ENCODE measurements at regions not wholly inside any gene's neighbourhood (a gene's known extent, or its start where the extent isn't known, plus 50 kb on each side); places are given as distances from the start of the nearest gene placed in this dataset.

DNA sequence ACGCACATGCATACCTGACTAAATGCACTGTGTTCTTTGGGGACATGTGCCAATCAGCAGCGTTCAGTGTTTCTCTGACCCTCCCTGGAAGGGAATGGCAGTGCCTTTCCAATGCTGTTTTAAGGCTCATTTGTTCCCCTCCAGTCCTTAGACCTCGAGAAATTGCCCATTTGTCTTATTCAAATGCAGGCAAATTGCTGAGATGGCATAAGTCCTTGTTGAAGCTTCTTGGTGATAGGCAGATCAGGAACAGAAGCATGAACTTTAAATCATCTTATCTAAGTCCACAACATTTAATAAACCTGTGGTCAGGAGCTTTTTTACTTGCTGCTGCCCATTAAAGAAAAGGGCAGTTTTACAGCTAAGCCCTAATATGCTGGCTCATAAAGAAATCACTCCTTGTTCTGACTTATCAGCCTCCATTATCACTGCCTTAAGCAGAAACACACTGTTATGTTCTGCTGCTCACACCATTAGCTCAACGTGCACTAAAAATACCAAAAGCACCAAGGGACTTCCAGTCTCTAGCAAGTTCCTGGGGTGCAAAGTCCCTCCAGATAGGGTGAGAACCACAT lies 112.9 kb upstream of the LRFN2 start:
- Histone ChIP-seq H3K27me3 (no peaks in the 10 kb centered on the region), H3K4me1 (no peaks in the 10 kb centered on the region), H3K27ac (no peak overlapping the region), H3K4me3 (no peak overlapping the region), H3K9me3 (no peaks in the 10 kb centered on the region), H3K36me3 (no peaks in the 10 kb centered on the region)
- TF ChIP-seq, protein P1, sequence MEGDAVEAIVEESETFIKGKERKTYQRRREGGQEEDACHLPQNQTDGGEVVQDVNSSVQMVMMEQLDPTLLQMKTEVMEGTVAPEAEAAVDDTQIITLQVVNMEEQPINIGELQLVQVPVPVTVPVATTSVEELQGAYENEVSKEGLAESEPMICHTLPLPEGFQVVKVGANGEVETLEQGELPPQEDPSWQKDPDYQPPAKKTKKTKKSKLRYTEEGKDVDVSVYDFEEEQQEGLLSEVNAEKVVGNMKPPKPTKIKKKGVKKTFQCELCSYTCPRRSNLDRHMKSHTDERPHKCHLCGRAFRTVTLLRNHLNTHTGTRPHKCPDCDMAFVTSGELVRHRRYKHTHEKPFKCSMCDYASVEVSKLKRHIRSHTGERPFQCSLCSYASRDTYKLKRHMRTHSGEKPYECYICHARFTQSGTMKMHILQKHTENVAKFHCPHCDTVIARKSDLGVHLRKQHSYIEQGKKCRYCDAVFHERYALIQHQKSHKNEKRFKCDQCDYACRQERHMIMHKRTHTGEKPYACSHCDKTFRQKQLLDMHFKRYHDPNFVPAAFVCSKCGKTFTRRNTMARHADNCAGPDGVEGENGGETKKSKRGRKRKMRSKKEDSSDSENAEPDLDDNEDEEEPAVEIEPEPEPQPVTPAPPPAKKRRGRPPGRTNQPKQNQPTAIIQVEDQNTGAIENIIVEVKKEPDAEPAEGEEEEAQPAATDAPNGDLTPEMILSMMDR (IDR thresholded peaks at IDR 0.05), result no peak
- ATAC-seq (no peak), DNase-seq (no peak)
- intact Hi-C loops (cut with DNase I), result no loop called here

DNA sequence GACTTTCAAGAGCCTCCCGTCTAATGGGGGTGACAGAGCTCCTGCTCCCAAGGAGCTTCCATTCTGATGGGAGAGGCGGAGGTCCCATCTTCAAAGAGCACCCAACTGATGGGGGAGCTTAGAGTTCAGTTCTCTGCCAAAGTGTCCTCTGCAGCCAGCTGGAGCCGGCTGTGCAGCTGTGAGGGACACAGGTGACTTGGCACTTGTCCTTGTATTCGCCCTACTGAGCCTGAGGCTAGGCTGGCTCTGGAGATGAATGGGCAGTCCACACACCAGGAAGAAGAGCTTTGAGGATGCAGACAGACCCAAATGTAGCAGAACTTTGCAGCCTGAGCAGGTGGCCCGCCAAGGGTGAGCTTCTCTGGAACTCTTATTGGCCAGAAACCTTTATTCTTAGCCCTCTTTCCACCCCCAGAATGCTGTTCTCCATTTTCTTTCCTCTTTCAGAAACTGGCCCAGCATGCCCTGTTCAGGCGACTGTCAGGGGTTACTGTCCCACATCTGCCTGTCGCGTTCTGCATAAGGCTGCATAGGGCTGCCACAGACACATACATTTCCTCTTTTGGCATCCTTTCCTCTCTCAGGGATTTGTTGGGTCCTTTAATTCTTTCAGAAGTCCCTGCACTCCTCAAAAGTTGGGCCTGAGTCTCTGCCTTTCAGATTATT lies 108.7 kb upstream of the LRFN2 start:
- intact Hi-C loops (cut with DNase I), result no loop called here

DNA sequence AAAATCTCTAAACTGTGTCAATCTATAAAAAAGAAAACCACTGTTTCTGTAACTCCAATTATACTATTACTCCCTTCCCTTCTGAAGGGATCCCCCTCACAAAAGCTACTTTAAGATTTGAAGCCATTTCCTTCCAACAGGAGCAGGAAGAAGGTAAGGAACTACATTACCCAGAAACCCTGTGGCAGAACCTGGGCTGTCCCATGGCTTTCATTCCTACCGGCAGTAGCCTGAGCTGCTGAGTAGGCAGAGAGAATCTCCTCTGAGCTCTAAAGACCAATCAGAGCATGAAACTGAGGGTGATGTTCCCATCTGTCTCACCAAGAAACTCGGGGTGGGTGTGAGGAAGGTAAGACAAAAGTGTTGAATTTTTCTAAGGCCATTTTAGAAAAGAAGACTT lies 108.0 kb upstream of the LRFN2 start:
- ATAC-seq (no peak), DNase-seq (no peak)
- TF ChIP-seq, protein P1 (IDR thresholded peaks at IDR 0.05), result no peak
- H3K4me1 ChIP-seq, result no peaks in the 10 kb centered on the region
- no peaks in the 10 kb centered on the region for H3K36me3 ChIP-seq
- intact Hi-C loops (cut with DNase I), result no loop called here
- H3K4me3 ChIP-seq, result no peak overlapping the region
- no peak overlapping the region for H3K27ac ChIP-seq
- H3K9me3 ChIP-seq, result no peaks in the 10 kb centered on the region
- no peaks in the 10 kb centered on the region for H3K27me3 ChIP-seq

More for the DNA sequence above, 108.7 kb upstream of the LRFN2 start:
- Histone ChIP-seq H3K4me1 (no peaks in the 10 kb centered on the region), H3K4me3 (no peak overlapping the region), H3K27me3 (no peaks in the 10 kb centered on the region), H3K27ac (no peak overlapping the region), H3K36me3 (no peaks in the 10 kb centered on the region), H3K9me3 (no peaks in the 10 kb centered on the region)
- DNase-seq (no peak), ATAC-seq (no peak)
- TF ChIP-seq, protein P1 (IDR thresholded peaks at IDR 0.05), result no peak

DNA sequence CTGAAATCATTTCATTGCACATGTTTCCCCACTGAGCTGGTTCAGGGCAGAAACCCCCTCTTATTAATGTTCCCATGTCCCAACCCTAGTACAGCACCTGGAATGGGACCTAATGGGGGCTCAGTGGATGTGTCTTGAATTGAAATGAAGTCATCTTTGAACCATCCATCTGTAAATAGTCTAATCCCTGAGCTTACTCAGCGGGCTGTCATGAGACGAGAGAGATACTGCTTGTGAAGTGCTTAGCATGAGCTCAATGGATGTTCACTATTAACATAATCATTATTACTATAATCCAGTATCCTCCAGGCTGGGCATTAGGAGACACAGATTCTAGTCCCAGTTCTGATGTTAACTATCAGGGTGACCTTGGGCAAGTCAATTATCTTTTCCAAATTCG lies 106.6 kb upstream of the LRFN2 start:
- TF ChIP-seq, protein P1 (IDR thresholded peaks at IDR 0.05), result no peak
- no peak overlapping the region for H3K27ac ChIP-seq
- H3K36me3 ChIP-seq, result no peaks in the 10 kb centered on the region
- no peaks in the 10 kb centered on the region for H3K4me1 ChIP-seq
- DNase-seq (no peak), ATAC-seq (no peak)
- no peaks in the 10 kb centered on the region for H3K9me3 ChIP-seq
- intact Hi-C loops (cut with DNase I), result no loop called here
- no peaks in the 10 kb centered on the region for H3K27me3 ChIP-seq
- H3K4me3 ChIP-seq, result no peak overlapping the region

DNA sequence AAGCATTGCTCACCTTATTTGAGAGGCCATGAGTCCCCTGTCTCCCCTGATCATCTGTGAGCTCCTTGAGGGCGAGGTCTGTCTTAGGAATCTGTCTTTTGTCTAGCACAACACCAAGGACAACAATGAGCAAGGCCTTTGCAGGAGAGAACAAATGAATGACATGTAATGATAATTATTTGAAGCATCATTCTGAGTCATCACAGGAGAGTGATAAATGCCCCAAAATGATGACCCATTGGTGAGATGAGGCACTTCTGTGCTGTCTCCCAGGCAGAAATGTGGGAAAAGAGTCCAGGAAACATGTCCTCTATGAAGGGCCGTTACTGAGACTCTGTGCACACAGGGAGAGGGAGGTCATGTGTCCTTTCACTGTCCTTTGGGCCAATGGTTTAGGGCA lies 105.2 kb upstream of the LRFN2 start:
- TF ChIP-seq, protein P1 (IDR thresholded peaks at IDR 0.05), result no peak
- intact Hi-C loops (cut with DNase I), result no loop called here
- ATAC-seq, result no peak
- Histone ChIP-seq H3K9me3 (no peaks in the 10 kb centered on the region), H3K36me3 (no peaks in the 10 kb centered on the region), H3K27ac (no peak overlapping the region), H3K4me3 (no peak overlapping the region), H3K27me3 (no peaks in the 10 kb centered on the region), H3K4me1 (no peaks in the 10 kb centered on the region)
- no peak for DNase-seq

Measured in upper lobe of right lung (tissue), 1 donor.